ENCODE measurements at regions not wholly inside any gene's neighbourhood (a gene's known extent, or its start where the extent isn't known, plus 50 kb on each side); places are given as distances from the start of the nearest gene placed in this dataset.

GRCh38 chr6:165229216-165229615 lies 80.2 kb downstream of the C6orf118 start:
- no peak for DNase-seq (ENCODE audit: low spot score)
- FAIRE-seq, result no peak

- FAIRE-seq (peak; percentile 51), DNase-seq (ENCODE audit: low spot score) (peak; percentile 68)
Observed at GRCh38 chr6:165227644-165228329, 81.6 kb downstream of the C6orf118 start.

GRCh38 chr6:165223736-165224135 lies 85.7 kb downstream of the C6orf118 start:
- no peak for FAIRE-seq
- DNase-seq (ENCODE audit: low spot score), result no peak

- no peak for FAIRE-seq
Observed at GRCh38 chr6:165223101-165223500, 86.3 kb downstream of the C6orf118 start.

GRCh38 chr6:165222315-165223025 lies 86.9 kb downstream of the C6orf118 start:
- FAIRE-seq (no peak), DNase-seq (ENCODE audit: low spot score) (no peak)

More at GRCh38 chr6:165223101-165223500, 86.3 kb downstream of the C6orf118 start:
- DNase-seq (ENCODE audit: low spot score), result no peak

DNA sequence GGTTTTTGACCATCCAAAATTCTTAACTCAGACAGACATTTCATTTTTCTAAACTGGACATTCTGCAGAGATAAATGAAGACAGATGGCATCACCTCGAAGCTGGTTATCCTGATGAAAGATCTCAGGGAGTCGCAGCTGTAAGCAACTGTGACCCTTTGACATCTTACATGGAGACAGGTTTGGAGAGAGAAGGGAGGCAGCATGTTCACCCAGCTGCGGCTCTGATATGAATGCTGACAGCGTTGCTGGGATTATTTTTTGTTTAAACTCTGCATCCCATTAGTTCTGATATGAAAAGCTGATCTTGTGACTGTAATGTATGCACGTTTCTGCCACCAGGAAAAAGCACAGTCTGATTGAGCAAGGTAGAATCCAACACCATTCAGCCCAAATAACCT lies 89.4 kb downstream of the C6orf118 start:
- no peak for FAIRE-seq
- DNase-seq (ENCODE audit: low spot score), result no peak

DNA sequence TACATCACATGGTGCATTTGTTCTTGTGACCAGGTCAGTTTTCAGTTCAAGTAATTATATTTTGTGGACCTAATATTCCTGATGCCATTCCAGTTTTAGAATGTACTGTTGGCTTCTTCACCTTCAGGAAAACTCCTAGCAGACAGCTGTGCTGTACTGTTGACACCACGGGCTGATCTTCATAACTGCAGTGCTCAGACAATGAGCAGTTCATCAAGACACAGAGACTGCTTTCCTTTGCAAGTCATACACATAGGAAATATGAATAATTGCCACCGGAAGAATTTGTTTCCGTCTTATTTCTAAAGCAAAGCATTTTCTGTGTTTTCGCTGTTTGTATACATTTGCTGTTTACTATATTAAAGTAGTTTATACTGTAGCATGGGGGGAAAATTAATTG lies 89.8 kb downstream of the C6orf118 start:
- FAIRE-seq, result no peak

DNA sequence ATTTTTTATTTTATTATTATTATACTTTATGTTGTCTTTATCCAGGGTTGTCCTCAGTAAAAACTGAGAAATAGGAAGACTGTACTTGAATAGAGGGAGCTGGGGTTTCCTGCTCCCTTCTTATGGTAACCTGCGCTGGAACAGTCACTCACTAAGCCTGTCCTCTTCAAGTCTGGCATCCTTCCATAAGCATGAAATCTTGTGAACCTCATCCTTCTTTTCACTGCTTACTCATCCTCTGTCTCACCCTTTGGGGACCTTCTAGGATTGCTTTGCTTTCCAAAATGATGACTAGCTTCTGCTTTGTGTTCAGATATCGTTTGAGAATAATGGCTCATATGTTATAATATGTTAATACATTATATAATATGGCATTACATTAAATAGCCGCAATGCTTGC lies 90.6 kb downstream of the C6orf118 start:
- FAIRE-seq (no peak), DNase-seq (ENCODE audit: low spot score) (peak; percentile 74)

More for the DNA sequence above, 89.8 kb downstream of the C6orf118 start:
- DNase-seq (ENCODE audit: low spot score), result no peak

DNA sequence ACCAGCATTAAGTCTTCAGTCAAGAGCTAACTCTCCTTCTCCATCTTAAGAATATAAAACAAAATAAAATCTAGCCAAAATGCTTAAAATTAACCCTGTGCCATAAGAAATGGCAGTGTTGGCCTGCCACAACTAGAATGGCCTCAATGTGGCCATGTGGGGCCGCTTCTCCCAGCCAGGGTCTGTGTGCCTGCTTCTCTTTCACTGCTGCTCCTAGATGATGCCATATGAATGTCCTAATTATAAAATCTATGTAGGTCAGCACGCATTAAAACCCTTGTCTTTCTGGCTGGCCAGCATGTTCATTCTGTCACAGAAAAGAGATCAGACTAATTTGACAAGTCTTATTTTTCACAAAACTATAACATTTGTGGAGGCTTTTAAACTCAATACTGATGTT lies 102.6 kb downstream of the C6orf118 start:
- DNase-seq (ENCODE audit: low spot score) (no peak), FAIRE-seq (no peak)

DNA sequence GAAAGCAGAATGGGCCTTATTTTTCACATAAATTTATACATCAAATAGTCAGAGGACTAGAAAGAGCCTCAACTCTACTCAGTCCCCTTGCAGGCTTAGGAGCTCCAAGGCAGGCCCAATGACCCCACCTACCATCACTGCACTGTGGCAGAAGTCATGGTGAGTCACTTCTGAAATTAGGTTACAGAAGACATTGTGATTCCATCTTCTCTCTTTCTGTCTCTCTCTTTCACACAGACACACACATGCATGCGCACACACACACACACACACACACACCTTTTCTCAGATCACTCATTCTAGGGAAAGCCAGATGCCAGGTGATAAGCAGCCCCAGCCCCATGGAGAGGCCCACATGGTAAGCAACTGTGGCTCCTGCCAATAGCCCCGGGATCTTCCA lies 103.8 kb downstream of the C6orf118 start:
- no peak for DNase-seq (ENCODE audit: low spot score)
- FAIRE-seq, result no peak

DNA sequence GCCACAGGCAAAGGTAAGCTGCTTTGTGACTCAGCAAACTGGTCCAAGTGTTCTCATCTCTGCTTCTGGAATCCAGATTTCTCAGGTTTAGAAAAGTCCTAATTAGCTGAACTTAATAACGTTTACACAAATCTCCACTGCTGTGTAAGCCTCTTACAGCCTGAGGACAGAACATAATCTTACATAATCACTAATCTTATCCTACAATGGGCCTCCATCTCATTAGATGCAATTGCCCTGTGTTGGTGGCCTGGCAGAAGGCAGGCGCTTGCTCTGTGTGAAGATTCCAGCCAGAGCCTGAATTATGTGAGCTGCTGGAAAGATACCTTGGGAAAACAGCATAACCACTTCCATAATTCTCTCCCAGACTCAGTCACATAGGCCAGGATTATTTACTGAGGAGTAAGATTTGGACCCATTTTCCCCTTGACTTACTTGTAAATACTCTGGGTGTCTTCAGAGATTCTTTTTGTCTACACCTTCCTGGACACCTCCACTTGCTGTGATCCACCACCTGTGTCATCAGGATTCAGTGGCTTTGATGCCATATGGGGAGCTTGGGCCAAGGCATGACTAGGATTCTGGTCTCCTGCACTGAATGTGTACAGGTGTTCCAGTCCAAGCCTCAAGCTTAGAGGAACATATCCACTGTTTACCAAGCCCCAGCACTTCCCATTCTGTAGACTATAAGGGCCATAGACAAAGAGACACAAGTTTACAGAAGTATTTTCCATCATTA lies 104.4 kb downstream of the C6orf118 start:
- no peak for FAIRE-seq
- no peak for DNase-seq (ENCODE audit: low spot score)

DNA sequence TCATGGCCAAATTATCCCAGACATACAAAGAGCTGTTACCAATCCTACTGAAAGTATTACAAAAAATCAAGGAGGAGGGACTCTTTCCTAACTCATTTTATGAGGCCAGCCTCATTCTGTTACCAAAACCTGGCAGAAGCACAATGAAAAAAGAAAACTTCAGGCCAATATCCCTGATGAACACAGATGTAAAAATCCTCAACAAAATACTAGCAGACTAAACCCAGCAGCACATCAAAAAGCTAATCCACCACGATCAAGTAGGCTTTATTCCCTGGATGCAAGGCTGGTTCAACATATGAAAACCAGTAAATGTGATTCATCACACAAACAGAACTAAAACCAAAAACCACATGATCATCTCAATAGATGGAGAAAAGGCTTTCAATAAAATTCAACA lies 109.2 kb downstream of the C6orf118 start:
- DNase-seq (ENCODE audit: low spot score) (no peak), FAIRE-seq (no peak)

DNA sequence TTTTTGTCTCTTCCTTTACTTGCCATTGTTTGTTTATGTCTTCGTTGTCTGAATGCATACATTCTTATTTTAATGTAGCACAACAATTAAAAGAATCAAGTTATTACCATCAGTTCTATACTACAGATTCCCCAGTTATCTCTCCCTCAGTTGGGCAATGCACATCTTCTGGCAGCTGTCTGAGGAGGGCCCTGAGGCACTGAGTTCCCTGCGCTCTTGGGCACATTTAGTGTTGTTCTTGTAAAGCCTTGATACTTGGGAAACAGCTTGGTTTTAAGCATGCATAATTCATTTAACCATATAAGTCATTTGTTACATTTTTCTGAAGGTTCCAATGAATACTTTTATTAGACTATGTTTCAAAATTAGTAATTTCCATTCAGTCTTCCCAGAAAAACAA lies 117.9 kb downstream of the C6orf118 start:
- DNase-seq (ENCODE audit: low spot score) (no peak), FAIRE-seq (no peak)

DNA sequence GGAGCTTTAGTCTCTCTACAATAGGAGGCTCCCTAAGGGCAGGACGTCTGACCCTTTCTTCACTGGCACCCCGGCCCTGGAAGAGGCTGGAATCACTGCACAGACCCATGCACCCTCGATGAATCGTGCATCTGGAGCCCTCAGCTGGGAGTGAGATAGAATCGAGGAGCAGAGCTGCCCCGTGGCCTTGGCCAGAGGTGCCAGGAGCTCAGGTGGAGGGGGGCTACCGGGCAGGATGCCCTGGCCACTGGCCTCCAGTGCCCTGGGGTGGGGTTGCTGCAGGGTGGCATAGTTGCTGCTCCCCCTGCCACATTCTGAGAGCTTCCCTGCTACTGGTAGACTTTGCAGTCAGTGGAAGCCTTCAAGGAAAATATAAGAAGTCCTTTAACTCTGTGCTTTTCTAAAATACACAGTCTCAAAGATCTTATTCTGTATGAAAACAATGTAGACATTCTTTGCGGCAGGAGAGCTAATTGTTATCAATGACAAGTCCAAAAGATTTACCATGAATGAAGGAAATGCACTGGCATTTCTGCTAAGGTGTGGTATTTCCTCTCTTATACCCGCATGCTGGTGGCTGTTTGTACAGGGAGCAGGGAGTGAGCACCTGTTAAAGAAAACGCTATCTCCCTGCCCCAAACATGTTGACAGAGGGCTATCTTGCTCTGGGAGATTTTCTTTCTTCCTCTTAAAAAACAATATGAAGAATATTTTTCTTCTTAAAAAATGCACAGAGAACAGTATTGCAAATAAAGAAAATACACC lies 122.8 kb downstream of the C6orf118 start:
- no peak for DNase-seq (ENCODE audit: low spot score)

DNA sequence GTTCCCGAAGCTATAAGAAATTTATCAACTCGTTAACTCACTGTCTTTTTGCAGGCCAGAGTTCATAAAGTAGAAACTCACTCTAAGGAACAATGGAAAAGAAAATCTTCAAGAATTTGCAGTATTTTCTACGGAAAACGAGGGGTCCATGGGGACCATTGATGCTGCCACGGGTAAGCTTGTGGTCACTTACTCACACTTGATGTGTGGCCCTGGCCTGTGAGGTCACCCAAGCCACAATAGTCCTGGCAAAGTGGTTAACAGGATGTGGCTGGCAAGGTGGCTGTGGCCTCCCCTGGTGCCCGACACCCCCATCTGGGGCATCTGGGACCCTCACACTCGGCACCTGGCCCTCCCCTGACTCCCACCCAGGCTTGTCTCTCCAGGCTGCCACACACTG lies 123.4 kb downstream of the C6orf118 start:
- FAIRE-seq (peak; percentile 69), DNase-seq (ENCODE audit: low spot score) (peak; percentile 58)

More for the DNA sequence above, 122.8 kb downstream of the C6orf118 start:
- no peak for FAIRE-seq

- FAIRE-seq (no peak), DNase-seq (ENCODE audit: low spot score) (no peak)
Observed at GRCh38 chr6:165184192-165184979, 125.0 kb downstream of the C6orf118 start.

DNA sequence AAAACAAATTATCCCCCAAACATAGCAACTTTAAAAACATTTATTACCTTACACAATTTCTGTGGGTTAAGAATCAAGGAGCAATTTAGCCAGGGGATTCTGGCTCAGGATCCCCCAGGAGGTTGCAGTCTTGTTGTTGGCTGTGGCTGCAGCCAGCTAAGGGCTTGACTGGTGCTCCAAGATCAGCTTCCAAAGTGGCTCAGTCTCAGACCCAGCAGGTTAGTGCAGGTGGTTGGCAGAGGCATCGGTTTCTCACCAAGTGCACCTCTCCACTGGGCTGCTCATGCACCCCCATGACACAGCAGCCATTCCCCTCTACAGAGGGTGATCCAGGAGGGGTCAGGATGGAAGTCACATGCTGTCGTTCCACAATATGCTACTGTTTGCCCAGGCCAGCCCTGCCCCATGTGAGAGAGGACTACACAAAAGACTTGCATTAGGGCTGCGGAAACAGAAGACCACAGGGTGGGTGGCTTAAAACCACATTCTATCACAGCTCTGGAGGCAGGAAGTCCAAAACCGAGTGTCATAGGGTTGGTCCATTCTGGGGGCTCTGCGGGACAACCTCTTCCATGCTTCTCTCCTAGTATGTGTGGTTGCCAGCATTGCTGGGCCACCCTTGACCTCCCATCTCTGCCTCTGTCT lies 125.8 kb downstream of the C6orf118 start:
- DNase-seq (ENCODE audit: low spot score) (no peak), FAIRE-seq (no peak)

GRCh38 chr6:165183071-165183470 lies 126.3 kb downstream of the C6orf118 start:
- FAIRE-seq, result no peak
- DNase-seq (ENCODE audit: low spot score), result no peak

- DNase-seq (ENCODE audit: low spot score), result peak; percentile 96
- peak; percentile 89 for FAIRE-seq
Observed at GRCh38 chr6:165181951-165182414, 127.4 kb downstream of the C6orf118 start.

- peak; percentile 95 for FAIRE-seq
- DNase-seq (ENCODE audit: low spot score), result peak; percentile 91
Observed at GRCh38 chr6:165178056-165178455, 131.3 kb downstream of the C6orf118 start.
